Endothelial cell of umbilical vein (primary cell): ENCODE measurements at regions not wholly inside any gene's neighbourhood (a gene's known extent, or its start where the extent isn't known, plus 50 kb on each side); places are given as distances from the start of the nearest gene placed in this dataset.

Experiments
- MAX ChIP-seq: IDR thresholded peaks from 2 replicates; pipeline ENCODE4 v1.6.1; 2011; ENCODE audit not compliant: insufficient read depth, insufficient read length
- POLR2A ChIP-seq: IDR thresholded peaks from 2 replicates; pipeline ENCODE4 v1.6.1; 2012; ENCODE audit warnings: low read depth, mild to moderate bottlenecking, control low read depth, low read length

- TF ChIP-seq POLR2A (no peak), MAX (no peak)
Observed at GRCh38 chr6:12545619-12546409, 170.8 kb upstream of the PHACTR1 start.
